Esophagus (tissue), 2 donors: ENCODE measurements at regions not wholly inside any gene's neighbourhood (a gene's known extent, or its start where the extent isn't known, plus 50 kb on each side); places are given as distances from the start of the nearest gene placed in this dataset.

Experiments
- H3K27ac ChIP-seq, 2 donors: one replicate each; pipeline ENCODE4 v1.5.1; 2013; ENCODE audit warnings: low read depth in 2 of 2, mild to moderate bottlenecking in 2 of 2, inconsistent platforms in 1 of 2, low read length in 1 of 2, moderate library complexity in 1 of 2
- H3K27me3 ChIP-seq, 2 donors: one replicate each; pipeline ENCODE4 v1.6.1; 2013; ENCODE audit warnings: low read length in 2 of 2, control low read depth in 1 of 2, mild to moderate bottlenecking in 1 of 2; ENCODE audit not compliant: insufficient read depth in 2 of 2, control insufficient read depth in 1 of 2
- H3K36me3 ChIP-seq, 2 donors: one replicate each; pipeline ENCODE4 v1.6.1; 2013; ENCODE audit warnings: low read length in 1 of 2; ENCODE audit not compliant: control insufficient read depth in 2 of 2, insufficient read depth in 2 of 2
- H3K4me1 ChIP-seq, 2 donors: one replicate each; pipeline ENCODE4 v1.6.1; 2013; ENCODE audit warnings: low read length in 1 of 2; ENCODE audit not compliant: control insufficient read depth in 2 of 2, insufficient read depth in 2 of 2
- H3K4me3 ChIP-seq, 2 donors: one replicate each; pipeline ENCODE4 v1.5.1; 2013; ENCODE audit warnings: low read length in 2 of 2, mild to moderate bottlenecking in 2 of 2, low read depth in 1 of 2, moderate library complexity in 1 of 2
- H3K9me3 ChIP-seq, 2 donors: one replicate each; pipeline ENCODE4 v1.6.1; 2013; ENCODE audit warnings: mild to moderate bottlenecking in 2 of 2, low read depth in 1 of 2, low read length in 1 of 2, moderate library complexity in 1 of 2; ENCODE audit not compliant: control insufficient read depth in 2 of 2, insufficient read depth in 1 of 2
- WGBS, 2 donors: extraction: QIAGEN DNeasy Blood & Tissue Kit; methylation state at CpG; one replicate each; pipeline ENCODE4 v1.1.7; 2013; 5-methylcytosine and 5-hydroxymethylcytosine counted together
- donor health status: healthy with polysubstance abuse.
- donor health status: Bipolar disorder and iron deficiency.

- Histone ChIP-seq H3K4me1 (peaks cover 0 to 2% of the 10 kb centered on the region in 2 donors), H3K36me3 (no peaks in the 10 kb centered on the region), H3K27ac (no peak overlapping the region), H3K27me3 (no peaks in the 10 kb centered on the region), H3K9me3 (no peaks in the 10 kb centered on the region), H3K4me3 (no peak overlapping the region)
- 68 to 75% methylated on average over 3 of the region's 3 CpGs for WGBS, 2 donors
These were observed 67.4 kb upstream of the CLCN4 start for GRCh38 chrX:10089378-10089795.

GRCh38 chrX:10090319-10090718 is 66.5 kb upstream of the CLCN4 start:
- Histone ChIP-seq H3K4me1 (peaks cover 0 to 2% of the 10 kb centered on the region in 2 donors), H3K27me3 (no peaks in the 10 kb centered on the region), H3K27ac (no peak overlapping the region), H3K36me3 (no peaks in the 10 kb centered on the region), H3K9me3 (no peaks in the 10 kb centered on the region), H3K4me3 (no peak overlapping the region)
- 85 to 89% methylated on average over 11 of the region's 11 CpGs for WGBS, 2 donors

GRCh38 chrX:10095246-10095645 is 61.5 kb upstream of the CLCN4 start:
- Histone ChIP-seq H3K36me3 (peaks cover 0 to 4% of the 10 kb centered on the region in 2 donors), H3K27me3 (no peaks in the 10 kb centered on the region)
- 90 to 95% methylated on average over 9 of the region's 9 CpGs for WGBS, 2 donors

DNA sequence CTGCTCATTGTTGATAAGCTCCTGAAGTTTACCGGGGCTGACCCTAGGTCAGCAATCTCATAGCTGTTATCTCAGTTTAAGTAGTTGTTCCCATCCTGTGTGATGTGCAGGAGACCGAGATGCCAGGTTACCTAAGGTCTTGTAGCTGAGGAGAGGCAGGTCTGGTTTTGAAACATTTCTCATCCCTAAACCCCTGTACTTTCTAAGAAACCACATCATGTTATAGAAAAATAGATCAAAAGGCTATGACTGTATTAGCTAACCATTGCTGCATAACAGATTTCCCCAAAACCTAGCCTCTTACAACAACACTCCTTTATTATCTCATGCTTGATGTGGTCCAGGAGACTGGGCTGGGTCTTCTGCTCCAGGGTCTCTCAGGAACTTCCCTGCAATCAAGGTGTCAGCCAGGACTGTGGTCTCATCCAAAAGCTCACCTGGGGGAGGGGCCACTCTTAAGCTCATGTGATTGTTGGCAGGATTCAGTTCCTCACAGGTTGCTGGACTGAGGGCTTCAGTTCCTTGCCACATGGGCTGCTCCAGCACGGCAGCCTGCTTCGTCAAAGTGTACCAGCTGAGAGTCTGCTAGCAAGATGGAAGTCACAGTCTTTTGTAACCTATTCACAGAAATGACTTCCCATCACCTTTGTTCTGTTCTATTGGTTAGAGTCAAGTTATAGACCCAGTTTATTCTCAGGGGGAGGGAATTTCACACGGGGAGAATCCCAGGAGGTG is 60.9 kb upstream of the CLCN4 start:
- Histone ChIP-seq H3K27me3 (no peaks in the 10 kb centered on the region), H3K9me3 (no peaks in the 10 kb centered on the region), H3K4me3 (no peak overlapping the region), H3K4me1 (peaks cover 0 to 2% of the 10 kb centered on the region in 2 donors), H3K36me3 (peaks cover 0 to 6% of the 10 kb centered on the region in 2 donors), H3K27ac (no peak overlapping the region)
- WGBS, 2 donors = 83 to 86% methylated on average over 5 of the region's 5 CpGs

More at GRCh38 chrX:10095246-10095645, 61.5 kb upstream of the CLCN4 start:
- H3K27ac ChIP-seq = no peak overlapping the region
- H3K4me1 ChIP-seq = peaks cover 0 to 2% of the 10 kb centered on the region in 2 donors
- no peaks in the 10 kb centered on the region for H3K9me3 ChIP-seq
- H3K4me3 ChIP-seq = no peak overlapping the region

- peak overlapping the region; percentile 6 to 33 for H3K27ac ChIP-seq
- 53 to 65% methylated on average over 10 of the region's 10 CpGs for WGBS, 2 donors
- H3K4me3 ChIP-seq = no peak overlapping the region
- peaks cover 0 to 8% of the 10 kb centered on the region in 2 donors for H3K36me3 ChIP-seq
- peaks cover 0 to 2% of the 10 kb centered on the region in 2 donors for H3K4me1 ChIP-seq
- H3K9me3 ChIP-seq = no peaks in the 10 kb centered on the region
- no peaks in the 10 kb centered on the region for H3K27me3 ChIP-seq
These were observed 58.5 kb upstream of the CLCN4 start for GRCh38 chrX:10098270-10098713.

DNA sequence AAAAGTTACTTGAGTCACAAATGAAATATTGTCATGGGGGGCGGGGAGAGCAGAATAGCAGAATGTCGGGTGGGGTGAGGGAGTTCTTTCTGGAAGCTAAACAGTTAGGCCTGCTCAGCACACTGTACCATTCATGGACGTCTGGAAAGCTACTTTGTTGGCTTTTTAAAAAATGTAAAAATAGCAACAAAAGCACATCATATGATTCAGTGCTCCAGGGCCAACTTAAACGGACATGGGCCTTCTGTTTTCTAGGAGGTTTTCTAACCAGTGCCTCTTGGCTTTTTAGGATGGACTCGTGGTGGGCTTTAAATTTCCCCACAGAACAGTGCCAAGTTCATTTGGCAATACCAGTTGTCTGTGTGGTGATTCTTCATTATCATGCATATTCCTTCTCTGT is 57.4 kb upstream of the CLCN4 start:
- 45 to 51% methylated on average over 5 of the region's 5 CpGs for WGBS, 2 donors

GRCh38 chrX:10101269-10101668 is 55.5 kb upstream of the CLCN4 start:
- 73 to 92% methylated on average over 5 of the region's 5 CpGs for WGBS, 2 donors
- Histone ChIP-seq H3K9me3 (no peaks in the 10 kb centered on the region), H3K4me1 (no peaks in the 10 kb centered on the region), H3K27ac (no peak overlapping the region), H3K4me3 (no peak overlapping the region), H3K27me3 (no peaks in the 10 kb centered on the region), H3K36me3 (peaks cover 0 to 9% of the 10 kb centered on the region in 2 donors)

More for the DNA sequence above, 57.4 kb upstream of the CLCN4 start:
- H3K4me1 ChIP-seq = no peaks in the 10 kb centered on the region
- no peaks in the 10 kb centered on the region for H3K9me3 ChIP-seq
- H3K4me3 ChIP-seq = no peak overlapping the region
- peaks cover 0 to 10% of the 10 kb centered on the region in 2 donors for H3K36me3 ChIP-seq
- no peaks in the 10 kb centered on the region for H3K27me3 ChIP-seq
- peak overlapping the region; percentile 6 to 34 for H3K27ac ChIP-seq

- 84 to 94% methylated on average over 14 of the region's 14 CpGs for WGBS, 2 donors
- no peak overlapping the region for H3K4me3 ChIP-seq
- no peak overlapping the region for H3K27ac ChIP-seq
- H3K36me3 ChIP-seq = peaks cover 0 to 8% of the 10 kb centered on the region in 2 donors
- H3K9me3 ChIP-seq = no peaks in the 10 kb centered on the region
- no peaks in the 10 kb centered on the region for H3K4me1 ChIP-seq
- no peaks in the 10 kb centered on the region for H3K27me3 ChIP-seq
These were observed 54.6 kb upstream of the CLCN4 start for GRCh38 chrX:10102046-10102704.

DNA sequence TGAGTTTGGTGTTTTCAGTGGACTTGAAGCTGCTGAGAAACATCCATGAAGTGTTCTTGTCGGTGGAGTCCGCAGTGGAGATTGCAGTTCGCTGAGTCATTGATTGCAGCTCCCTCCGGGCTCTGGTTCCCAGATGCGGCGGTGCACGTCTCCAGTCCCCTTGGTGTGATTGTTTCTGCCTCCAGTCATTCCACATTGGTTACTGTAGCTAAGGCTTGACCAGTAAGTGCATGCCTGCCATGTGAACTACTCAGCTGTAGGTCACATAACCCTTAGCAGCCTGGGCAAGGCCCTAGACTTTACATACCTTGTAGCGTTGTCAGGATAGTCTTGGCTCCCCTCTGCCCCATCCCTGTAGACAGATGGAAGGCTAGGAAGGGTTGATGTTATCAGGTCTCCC is 53.8 kb upstream of the CLCN4 start:
- Histone ChIP-seq H3K9me3 (no peaks in the 10 kb centered on the region), H3K4me3 (no peak overlapping the region), H3K27ac (no peak overlapping the region), H3K4me1 (no peaks in the 10 kb centered on the region), H3K27me3 (no peaks in the 10 kb centered on the region), H3K36me3 (peaks cover 0 to 8% of the 10 kb centered on the region in 2 donors)
- WGBS, 2 donors = 91 to 93% methylated on average over 8 of the region's 8 CpGs
